PFSK-1 (cell line): ENCODE measurements at regions not wholly inside any gene's neighbourhood (a gene's known extent, or its start where the extent isn't known, plus 50 kb on each side); places are given as distances from the start of the nearest gene placed in this dataset.

Source experiments
- POLR2AphosphoS5 ChIP-seq: IDR thresholded peaks from 2 replicates; pipeline ENCODE4 v1.6.1; 2012; ENCODE audit warnings: low read depth, mild to moderate bottlenecking, control low read depth, low read length, moderate library complexity
- REST ChIP-seq, 2 experiments: IDR thresholded peaks; 2 replicates each; pipeline versions ENCODE4 v1.6.1 to v1.8.0; 2011 to 2012; ENCODE audit warnings: low read depth in 2 of 2, low read length in 2 of 2, control low read depth in 1 of 2, inconsistent platforms in 1 of 2, mild to moderate bottlenecking in 1 of 2, moderate library complexity in 1 of 2; ENCODE audit not compliant: insufficient read depth in 1 of 2

GRCh38 chr10:64093946-64094535, 572.8 kb downstream of the REEP3 start:
- TF ChIP-seq POLR2AphosphoS5 = no peak
- no peak for TF ChIP-seq REST (IDR thresholded peaks at IDR 0.05; ENCODE audit: insufficient read depth in 1 of 2, low read depth in 2 of 2, low read length in 2 of 2)
